Erythroblast (primary cell): ENCODE measurements at regions not wholly inside any gene's neighbourhood (a gene's known extent, or its start where the extent isn't known, plus 50 kb on each side); places are given as distances from the start of the nearest gene placed in this dataset.

Source experiments
- GATA1 ChIP-seq: IDR thresholded peaks from 2 replicates; pipeline ENCODE4 v1.6.1; 2011; ENCODE audit warnings: low read depth, mild to moderate bottlenecking, control low read depth, low read length, moderate library complexity
- POLR2A ChIP-seq: IDR thresholded peaks from 2 replicates; pipeline ENCODE4 v1.6.1; 2011; ENCODE audit warnings: mild to moderate bottlenecking, low read length

DNA sequence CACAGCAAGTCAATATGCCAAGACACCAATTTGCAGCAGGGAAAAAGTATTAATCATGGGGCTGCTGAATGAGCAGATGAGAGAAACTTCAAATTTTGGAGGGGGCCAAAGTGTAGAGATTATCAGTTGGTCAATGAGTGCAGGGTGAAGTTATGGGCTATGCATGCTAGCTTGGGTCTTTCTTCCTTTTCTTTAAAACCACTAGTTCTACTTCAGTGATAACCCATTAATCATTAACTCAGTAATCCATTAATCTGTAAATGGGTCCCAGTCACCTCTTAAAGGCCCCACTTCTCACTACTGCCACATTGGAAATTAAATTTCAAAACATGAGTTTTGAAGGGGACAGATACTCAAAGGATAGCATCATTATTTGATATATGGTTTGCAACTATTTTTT, 688.6 kb upstream of the ADGRL4 start:
- TF ChIP-seq POLR2A (no peak), GATA1 (no peak)
